Upper lobe of left lung (tissue), 6 donors: ENCODE measurements at regions not wholly inside any gene's neighbourhood (a gene's known extent, or its start where the extent isn't known, plus 50 kb on each side); places are given as distances from the start of the nearest gene placed in this dataset.

Source experiments
- ATAC-seq, 2 donors: fragments of 200-7000 bp; cut with Tn5 transposase; one replicate each; pipeline ENCODE4 v1.9.1; 2022; ENCODE audit warnings: mild to moderate bottlenecking in 2 of 2, moderate library complexity in 2 of 2; ENCODE audit not compliant: low FRiP score in 2 of 2
- DNase-seq, 2 donors: peaks; one replicate each; pipeline ENCODE4 v3.0.0-alpha.2; 2019 to 2020
- H3K27ac ChIP-seq, 4 donors: fragments of 200-600 bp; sonication (generic); one replicate each; pipeline ENCODE4 v1.5.1; 2016 to 2019
- H3K27me3 ChIP-seq, 4 donors: fragments of 200-600 bp; sonication (generic); one replicate each; pipeline ENCODE4 v1.5.1; 2017 to 2019
- H3K36me3 ChIP-seq, 4 donors: fragments of 200-600 bp; sonication (generic); one replicate each; pipeline ENCODE4 v1.5.1; 2016 to 2019
- H3K4me1 ChIP-seq, 4 donors: fragments of 200-600 bp; sonication (generic); one replicate each; pipeline ENCODE4 v1.5.1; 2018 to 2019
- H3K4me3 ChIP-seq, 4 donors: fragments of 200-600 bp; sonication (generic); one replicate each; pipeline ENCODE4 v1.5.1; 2017 to 2019; ENCODE audit warnings: mild to moderate bottlenecking in 2 of 4, moderate library complexity in 1 of 4
- H3K9me3 ChIP-seq, 4 donors: fragments of 200-600 bp; sonication (generic); one replicate each; pipeline ENCODE4 v1.5.1; 2018 to 2019
- CTCF ChIP-seq, 6 experiments: fragments of 450-650 bp in 4 of 6; fragments of 200-600 bp in 2 of 6; sonication (generic) in 2 of 6; IDR thresholded peaks; one replicate each; pipeline ENCODE4 v1.5.1; 2016 to 2019; ENCODE audit warnings: antibody characterized with exemption in 6 of 6
- EP300 ChIP-seq, 4 donors: sonication (generic); formaldehyde crosslinking; IDR thresholded peaks; one replicate each; pipeline ENCODE4 v1.5.1; 2017; ENCODE audit warnings: antibody characterized with exemption in 4 of 4, control low read depth in 2 of 4
- POLR2A ChIP-seq, 4 donors: fragments of 450-650 bp; IDR thresholded peaks; one replicate each; pipeline ENCODE4 v1.5.1; 2016 to 2017; ENCODE audit warnings: antibody characterized with exemption in 4 of 4, mild to moderate bottlenecking in 2 of 4
- POLR2AphosphoS5 ChIP-seq, 2 donors: sonication (generic); formaldehyde crosslinking; IDR thresholded peaks; one replicate each; pipeline ENCODE4 v1.5.1; 2017; ENCODE audit warnings: antibody characterized with exemption in 2 of 2
- WGBS, 2 donors: methylation state at CpG; one replicate each; pipeline ENCODE4 v1.1.5; 2017 to 2018; 5-methylcytosine and 5-hydroxymethylcytosine counted together
- donor health status: DM: no; HTN: no; CAD: no; lungs with moderate emphysema.
- donor health status: DM: no; HTN: yes; CAD: no; lungs with severe emphysema.

- 87 to 93% methylated on average over 4 to 6 of the region's 6 CpGs for WGBS, 2 donors
- Histone ChIP-seq H3K27ac (no peak overlapping the region), H3K4me1 (peaks cover 0 to 2% (median 0%) of the 10 kb centered on the region in 4 donors), H3K36me3 (no peaks in the 10 kb centered on the region), H3K9me3 (peaks cover 0 to 3% (median 0%) of the 10 kb centered on the region in 4 donors), H3K27me3 (no peaks in the 10 kb centered on the region), H3K4me3 (no peak overlapping the region)
- no peak for DNase-seq
- no peak for TF ChIP-seq CTCF (IDR thresholded peaks at IDR 0.05)
- no peak for TF ChIP-seq POLR2A (IDR thresholded peaks at IDR 0.05)
- TF ChIP-seq EP300 (IDR thresholded peaks at IDR 0.05), result no peak
- no peak for TF ChIP-seq POLR2AphosphoS5 (IDR thresholded peaks at IDR 0.05)
- ATAC-seq, result no peak
Measured at GRCh38 chr16:9381399-9381798, 290.0 kb downstream of the HAPSTR1 start.

GRCh38 chr16:9381905-9382304, 290.5 kb downstream of the HAPSTR1 start:
- no peak for DNase-seq
- 83 to 94% methylated on average over 4 of the region's 4 CpGs for WGBS, 2 donors
- TF ChIP-seq POLR2A (IDR thresholded peaks at IDR 0.05), result no peak
- TF ChIP-seq CTCF (IDR thresholded peaks at IDR 0.05), result no peak
- TF ChIP-seq POLR2AphosphoS5 (IDR thresholded peaks at IDR 0.05), result no peak
- TF ChIP-seq EP300 (IDR thresholded peaks at IDR 0.05), result no peak

GRCh38 chr16:9383281-9383680, 291.8 kb downstream of the HAPSTR1 start:
- TF ChIP-seq POLR2AphosphoS5 (IDR thresholded peaks at IDR 0.05) (no peak), CTCF (IDR thresholded peaks at IDR 0.05) (no peak), POLR2A (IDR thresholded peaks at IDR 0.05) (no peak), EP300 (IDR thresholded peaks at IDR 0.05) (no peak)
- Histone ChIP-seq H3K27ac (no peak overlapping the region), H3K36me3 (no peaks in the 10 kb centered on the region), H3K27me3 (no peaks in the 10 kb centered on the region), H3K9me3 (peaks cover 0 to 12% (median 0%) of the 10 kb centered on the region in 4 donors), H3K4me3 (no peak overlapping the region), H3K4me1 (peaks cover 0 to 2% (median 0%) of the 10 kb centered on the region in 4 donors)
- 86% methylated on average over 3 of the region's 3 CpGs for WGBS, 2 donors
- no peak for DNase-seq
- no peak for ATAC-seq

More at GRCh38 chr16:9381905-9382304, 290.5 kb downstream of the HAPSTR1 start:
- H3K4me3 ChIP-seq, result no peak overlapping the region
- H3K27ac ChIP-seq, result no peak overlapping the region
- ATAC-seq, result no peak
- peaks cover 0 to 2% (median 0%) of the 10 kb centered on the region in 4 donors for H3K4me1 ChIP-seq
- H3K36me3 ChIP-seq, result no peaks in the 10 kb centered on the region
- peaks cover 0 to 3% (median 0%) of the 10 kb centered on the region in 4 donors for H3K9me3 ChIP-seq
- H3K27me3 ChIP-seq, result no peaks in the 10 kb centered on the region

- no peaks in the 10 kb centered on the region for H3K27me3 ChIP-seq
- 54 to 77% methylated on average over 4 of the region's 4 CpGs for WGBS, 2 donors
- H3K36me3 ChIP-seq, result no peaks in the 10 kb centered on the region
- H3K4me1 ChIP-seq, result peaks cover 0 to 2% (median 0%) of the 10 kb centered on the region in 4 donors
- ATAC-seq (no peak), DNase-seq (no peak)
- H3K27ac ChIP-seq, result no peak overlapping the region
- peaks cover 0 to 13% (median 0%) of the 10 kb centered on the region in 4 donors for H3K9me3 ChIP-seq
- no peak overlapping the region for H3K4me3 ChIP-seq
- TF ChIP-seq POLR2A (IDR thresholded peaks at IDR 0.05), result no peak
- no peak for TF ChIP-seq EP300 (IDR thresholded peaks at IDR 0.05)
Measured at GRCh38 chr16:9384141-9384540, 292.7 kb downstream of the HAPSTR1 start.

- no peak overlapping the region for H3K4me3 ChIP-seq
- no peak for TF ChIP-seq EP300 (IDR thresholded peaks at IDR 0.05)
- no peak for TF ChIP-seq POLR2A (IDR thresholded peaks at IDR 0.05)
- TF ChIP-seq POLR2AphosphoS5 (IDR thresholded peaks at IDR 0.05), result no peak
- no peak for TF ChIP-seq CTCF (IDR thresholded peaks at IDR 0.05)
- no peak overlapping the region for H3K27ac ChIP-seq
- H3K36me3 ChIP-seq, result no peaks in the 10 kb centered on the region
- ATAC-seq, result no peak
- 92 to 93% methylated on average over 1 of the region's 1 CpG for WGBS, 2 donors
- no peaks in the 10 kb centered on the region for H3K4me1 ChIP-seq
- no peaks in the 10 kb centered on the region for H3K27me3 ChIP-seq
- peaks cover 0 to 9% (median 0%) of the 10 kb centered on the region in 4 donors for H3K9me3 ChIP-seq
- no peak for DNase-seq
Measured at GRCh38 chr16:9389543-9390207, 298.2 kb downstream of the HAPSTR1 start.
